Brain microvascular endothelial cell (primary cell): ENCODE measurements at regions not wholly inside any gene's neighbourhood (a gene's known extent, or its start where the extent isn't known, plus 50 kb on each side); places are given as distances from the start of the nearest gene placed in this dataset.
"Not testable (repeated sequence)": the region's sequence is repeated elsewhere in the genome, so short reads cannot be mapped to it uniquely, and the experiment has no call there.

Experiments used
- DNase-seq: peaks from one replicate; pipeline ENCODE4 v3.0.0-alpha.2; 2020
- H3K27ac ChIP-seq: fragments of 250-450 bp; sonication (Bioruptor Pico); 2 replicates; pipeline ENCODE4 v1.5.1; 2020; ENCODE audit warnings: mild to moderate bottlenecking, moderate library complexity
- H3K27me3 ChIP-seq: fragments of 250-450 bp; sonication (Bioruptor Pico); replicated peaks from 2 replicates; pipeline ENCODE4 v1.5.1; 2020; ENCODE audit warnings: mild to moderate bottlenecking
- H3K36me3 ChIP-seq: fragments of 250-450 bp; sonication (Bioruptor Pico); replicated peaks from 2 replicates; pipeline ENCODE4 v1.5.1; 2020; ENCODE audit warnings: mild to moderate bottlenecking
- H3K4me3 ChIP-seq: 2 replicates; pipeline ENCODE4 v1.5.1; 2011; ENCODE audit warnings: low read depth, mild to moderate bottlenecking, control low read depth, low read length, moderate library complexity
- in situ Hi-C: cut with HindIII; loops from 2 replicates; pipeline ENCODE4 v1.10.0; 2017; ENCODE audit warnings: low sequenced_read_pairs, low pct_ligation_motif_present
- TF ChIP-seq, protein P1 (sequence below): IDR thresholded peaks from 2 replicates; pipeline ENCODE4 v1.5.1; 2011; ENCODE audit warnings: low read depth, mild to moderate bottlenecking, moderate library complexity, low read length, control low read depth, inconsistent platforms; ENCODE audit errors: missing control alignments

DNA sequence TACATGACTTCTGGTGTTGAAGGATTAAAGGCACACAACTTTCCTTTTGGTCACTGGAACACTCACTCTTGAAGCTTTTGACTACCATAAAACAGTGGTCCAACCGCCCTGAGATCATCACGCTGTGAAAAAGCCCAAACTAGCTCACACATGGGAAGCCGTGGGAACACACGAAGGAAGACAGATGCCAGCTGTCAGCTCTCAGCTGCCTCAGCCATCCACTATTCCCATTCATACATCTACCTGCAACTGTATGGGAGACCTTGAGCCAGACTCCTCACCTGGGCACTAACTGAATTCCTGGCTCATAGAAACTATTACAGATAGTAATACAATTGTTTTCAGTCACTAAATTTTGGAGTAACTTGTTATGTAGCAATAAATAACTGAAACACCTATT lies 246.1 kb downstream of the MSX2 start:
- TF ChIP-seq, protein P1, sequence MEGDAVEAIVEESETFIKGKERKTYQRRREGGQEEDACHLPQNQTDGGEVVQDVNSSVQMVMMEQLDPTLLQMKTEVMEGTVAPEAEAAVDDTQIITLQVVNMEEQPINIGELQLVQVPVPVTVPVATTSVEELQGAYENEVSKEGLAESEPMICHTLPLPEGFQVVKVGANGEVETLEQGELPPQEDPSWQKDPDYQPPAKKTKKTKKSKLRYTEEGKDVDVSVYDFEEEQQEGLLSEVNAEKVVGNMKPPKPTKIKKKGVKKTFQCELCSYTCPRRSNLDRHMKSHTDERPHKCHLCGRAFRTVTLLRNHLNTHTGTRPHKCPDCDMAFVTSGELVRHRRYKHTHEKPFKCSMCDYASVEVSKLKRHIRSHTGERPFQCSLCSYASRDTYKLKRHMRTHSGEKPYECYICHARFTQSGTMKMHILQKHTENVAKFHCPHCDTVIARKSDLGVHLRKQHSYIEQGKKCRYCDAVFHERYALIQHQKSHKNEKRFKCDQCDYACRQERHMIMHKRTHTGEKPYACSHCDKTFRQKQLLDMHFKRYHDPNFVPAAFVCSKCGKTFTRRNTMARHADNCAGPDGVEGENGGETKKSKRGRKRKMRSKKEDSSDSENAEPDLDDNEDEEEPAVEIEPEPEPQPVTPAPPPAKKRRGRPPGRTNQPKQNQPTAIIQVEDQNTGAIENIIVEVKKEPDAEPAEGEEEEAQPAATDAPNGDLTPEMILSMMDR, result no peak
- Histone ChIP-seq H3K36me3 (no peaks in the 10 kb centered on the region), H3K4me3 (no peak overlapping the region), H3K27ac (no peak overlapping the region), H3K27me3 (no peaks in the 10 kb centered on the region)
- DNase-seq, result no peak
- in situ Hi-C loops, result loop anchor here (25.0 kb wide), 1 partner anchor 492 kb away; no protein-coding TSS in a partner anchor

DNA sequence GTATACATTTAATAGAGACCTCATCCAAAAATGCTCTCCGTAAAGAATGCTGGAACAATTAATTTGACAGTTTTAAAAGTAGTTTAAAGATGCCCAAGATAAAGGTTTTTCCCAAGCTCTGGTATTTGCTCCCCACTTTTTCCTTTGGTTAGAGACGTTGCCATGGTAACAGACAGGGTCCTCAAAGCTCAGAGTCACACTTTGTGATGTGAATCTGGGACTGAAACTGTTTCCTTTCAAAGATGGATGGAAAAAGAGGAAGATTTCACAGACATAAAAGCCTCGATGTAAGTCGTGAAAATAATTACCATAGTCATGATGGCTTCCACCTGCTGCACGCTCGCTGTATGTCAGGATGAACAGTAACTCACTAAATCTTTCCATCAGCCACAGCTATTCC lies 229.5 kb downstream of the MSX2 start:
- in situ Hi-C loops, result loop anchor here (25.0 kb wide), 1 partner anchor 508 kb away; no protein-coding TSS in a partner anchor
- Histone ChIP-seq H3K27ac (no peak overlapping the region), H3K27me3 (no peaks in the 10 kb centered on the region), H3K4me3 (no peak overlapping the region), H3K36me3 (no peaks in the 10 kb centered on the region)
- TF ChIP-seq, protein P1, result no peak
- DNase-seq, result no peak

DNA sequence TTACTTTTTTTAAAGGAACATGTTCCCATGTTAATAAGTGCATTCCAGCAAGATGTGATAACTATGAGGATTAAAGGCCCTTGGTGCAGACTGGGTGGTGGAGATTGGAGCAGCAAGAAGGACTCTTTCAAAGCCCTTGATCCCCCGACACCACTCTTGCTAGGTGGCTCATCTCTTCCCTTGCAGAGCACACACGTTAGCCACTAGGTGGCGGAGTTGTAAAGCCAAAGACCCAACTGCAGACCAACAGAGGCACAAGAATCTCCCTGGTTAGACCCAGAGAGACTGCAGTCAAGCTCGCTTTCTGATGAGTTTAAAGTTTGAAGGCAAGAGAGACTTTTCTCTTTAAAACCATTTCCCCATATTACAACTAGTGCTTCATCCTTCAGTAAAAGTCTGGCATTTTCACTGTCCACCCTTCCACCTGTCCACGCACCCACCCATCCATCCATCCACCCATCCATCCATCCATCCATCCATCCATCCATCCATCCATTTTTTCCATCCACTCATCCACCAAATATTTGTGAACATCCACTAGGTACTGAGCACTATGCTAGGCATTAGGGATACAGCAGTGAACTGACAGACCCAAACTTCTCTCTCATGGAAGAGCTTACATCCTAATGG lies 226.9 kb downstream of the MSX2 start:
- in situ Hi-C loops, result loop anchor here (25.0 kb wide), 1 partner anchor 511 kb away; no protein-coding TSS in a partner anchor
- H3K36me3 ChIP-seq, result no peaks in the 10 kb centered on the region

DNA sequence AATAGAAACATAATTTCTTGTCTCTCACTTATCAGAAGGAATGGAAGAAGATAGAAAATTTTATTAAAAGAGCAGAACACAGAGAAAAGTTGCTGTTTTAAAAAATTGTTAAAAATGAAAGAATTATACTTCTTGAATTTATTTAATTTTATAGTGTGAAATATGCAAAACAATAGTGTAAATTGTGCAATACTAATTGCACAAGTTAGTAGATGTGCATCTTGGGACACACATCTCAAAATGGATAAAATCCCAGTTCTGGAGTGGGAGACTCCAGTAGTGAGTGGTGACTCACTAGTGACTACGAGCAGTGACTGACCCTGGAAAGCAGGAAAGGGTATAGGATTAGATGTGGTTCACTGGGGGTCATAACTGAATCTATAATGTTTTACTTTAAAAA lies 223.2 kb downstream of the MSX2 start:
- DNase-seq, result no peak
- in situ Hi-C loops, result no loop called here
- TF ChIP-seq, protein P1, result no peak
- H3K4me3 ChIP-seq, result no peak overlapping the region
- no peak overlapping the region for H3K27ac ChIP-seq
- H3K36me3 ChIP-seq, result no peaks in the 10 kb centered on the region
- no peaks in the 10 kb centered on the region for H3K27me3 ChIP-seq

More for the DNA sequence above, 226.9 kb downstream of the MSX2 start:
- Histone ChIP-seq H3K27ac (no peak overlapping the region), H3K27me3 (no peaks in the 10 kb centered on the region), H3K4me3 (no peak overlapping the region)
- TF ChIP-seq, protein P1, result peak; percentile 91
- peak; percentile 48 for DNase-seq

DNA sequence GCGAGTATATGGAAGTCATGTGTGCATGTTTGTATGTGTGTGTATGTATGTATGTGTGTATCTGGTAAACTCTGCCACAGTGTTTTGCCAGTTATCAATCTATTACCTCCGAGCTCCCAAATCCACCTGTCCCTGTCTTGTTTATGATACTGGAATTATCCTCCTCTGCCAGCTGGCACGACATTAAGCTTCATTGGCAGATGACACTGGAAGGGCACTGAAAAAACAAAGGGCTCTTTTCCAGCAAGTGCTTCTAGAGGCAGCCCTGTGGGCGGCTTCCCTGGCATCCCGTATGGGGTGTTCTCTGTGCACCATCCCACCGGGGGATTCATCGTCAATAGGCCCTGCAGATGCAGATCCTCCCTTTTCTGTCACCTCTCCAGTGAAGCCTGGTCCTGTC lies 221.5 kb downstream of the MSX2 start:
- in situ Hi-C loops, result no loop called here
- DNase-seq, result no peak
- Histone ChIP-seq H3K27ac (no peak overlapping the region), H3K27me3 (no peaks in the 10 kb centered on the region), H3K36me3 (no peaks in the 10 kb centered on the region), H3K4me3 (no peak overlapping the region)
- TF ChIP-seq, protein P1, result no peak

DNA sequence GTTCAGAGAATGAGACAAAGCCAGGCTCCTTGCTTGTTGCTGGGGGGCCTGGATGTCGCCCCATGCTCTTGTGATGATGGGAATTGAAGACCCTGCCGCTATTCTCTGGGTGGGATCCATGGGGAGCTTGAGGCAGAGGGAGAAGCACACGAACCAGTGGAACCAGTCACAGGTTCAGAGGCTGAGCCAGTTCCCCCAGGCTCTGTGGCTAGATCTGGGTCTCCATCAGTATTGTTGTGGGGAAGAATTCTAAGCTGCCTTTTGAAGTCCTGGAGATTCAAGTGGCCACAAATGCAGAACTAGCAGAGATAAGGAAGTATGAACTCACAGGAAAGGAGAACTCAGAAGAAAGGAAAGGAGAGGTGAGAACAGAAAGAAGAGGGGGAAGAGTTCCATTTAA lies 219.4 kb downstream of the MSX2 start:
- Histone ChIP-seq H3K27ac (no peak overlapping the region), H3K27me3 (no peaks in the 10 kb centered on the region), H3K4me3 (no peak overlapping the region), H3K36me3 (no peaks in the 10 kb centered on the region)
- TF ChIP-seq, protein P1, result no peak
- no peak for DNase-seq
- in situ Hi-C loops, result no loop called here

DNA sequence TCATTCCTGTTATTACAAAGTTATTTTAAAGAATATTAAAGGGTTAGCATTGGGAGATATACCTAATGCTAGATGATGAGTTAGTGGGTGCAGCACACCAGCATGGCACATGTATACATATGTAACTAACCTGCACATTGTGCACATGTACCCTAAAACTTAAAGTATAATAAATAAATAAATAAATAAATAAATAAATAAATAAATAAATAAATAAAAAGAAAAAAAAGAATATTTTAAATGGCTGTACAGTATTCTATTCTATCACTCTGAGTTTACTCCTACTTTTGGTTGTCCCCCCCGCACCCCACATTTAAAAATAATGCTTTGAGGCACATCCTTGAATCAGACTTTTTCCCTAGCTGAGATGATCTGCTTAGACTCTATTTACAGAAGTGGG lies 218.6 kb downstream of the MSX2 start:
- H3K27me3 ChIP-seq, H3K27ac ChIP-seq, in situ Hi-C loops, DNase-seq, H3K4me3 ChIP-seq, H3K36me3 ChIP-seq: not testable (repeated sequence)
